Activated T-helper 1 cell treated with anti-CD3 and anti-CD28 coated beads, Interleukin-12 subunit alpha, Interleukin-12 subunit beta, Interleukin-2, Interleukin-4 antibody, amounts not matched to agents 30 ng/mL and 10 ng/mL and 1 ng/mL, durations not matched to agents 14 hours and 24 hours and 36 hours (primary cell): ENCODE measurements at regions not wholly inside any gene's neighbourhood (a gene's known extent, or its start where the extent isn't known, plus 50 kb on each side); places are given as distances from the start of the nearest gene placed in this dataset.

Experiments
- DNase-seq: peaks from one replicate; pipeline ENCODE4 v3.0.0; 2021; ENCODE audit warnings: low spot score
- H3K27ac Mint-ChIP-seq: one replicate; pipeline ENCODE4 v1.8.0; 2021; ENCODE audit warnings: mild to moderate bottlenecking, mixed read lengths
- H3K27me3 Mint-ChIP-seq: one replicate; pipeline ENCODE4 v1.8.0; 2022; ENCODE audit warnings: mild to moderate bottlenecking, moderate library complexity, mixed read lengths; ENCODE audit not compliant: insufficient read depth
- H3K36me3 Mint-ChIP-seq: one replicate; pipeline ENCODE4 v1.8.0; 2021; ENCODE audit warnings: low read depth, mixed read lengths
- H3K4me1 Mint-ChIP-seq: one replicate; pipeline ENCODE4 v1.8.0; 2021; ENCODE audit warnings: low read depth, mixed read lengths
- H3K4me3 Mint-ChIP-seq: one replicate; pipeline ENCODE4 v1.8.0; 2021; ENCODE audit warnings: mild to moderate bottlenecking, moderate library complexity, mixed read lengths
- H3K9me3 Mint-ChIP-seq: one replicate; pipeline ENCODE4 v1.8.0; 2021; ENCODE audit warnings: mixed read lengths
- intact Hi-C: fragments of 100-400 bp; cut with micrococcal nuclease; formaldehyde crosslinking; loops from one replicate; pipeline ENCODE4 v1.15.1; 2024

GRCh38 chr21:36532769-36533467, 53.0 kb upstream of the CLDN14 start:
- intact Hi-C loops = no loop called here

DNA sequence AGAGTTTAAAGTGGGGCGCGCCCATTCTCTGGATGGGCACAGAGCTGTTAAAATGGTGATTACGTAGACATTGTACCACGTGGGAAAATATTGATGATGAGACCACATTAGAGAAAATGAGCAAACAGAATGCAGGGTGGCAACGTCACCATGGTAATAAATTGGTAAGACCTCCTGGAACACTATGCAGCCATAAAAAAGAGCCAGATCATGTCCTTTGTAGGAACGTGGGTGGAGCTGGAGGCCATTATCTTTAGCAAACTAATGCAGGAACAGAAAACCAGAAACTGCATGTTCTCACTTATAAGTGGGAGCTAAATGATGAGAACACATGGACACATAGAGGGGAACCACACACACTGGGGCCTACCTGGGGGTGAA, 53.5 kb upstream of the CLDN14 start:
- no peak for DNase-seq
- Mint-ChIP-seq H3K9me3 (no peaks in the 10 kb centered on the region), H3K27ac (no peak overlapping the region), H3K27me3 (no peaks in the 10 kb centered on the region), H3K4me1 (no peaks in the 10 kb centered on the region), H3K4me3 (no peak overlapping the region), H3K36me3 (no peaks in the 10 kb centered on the region)
- intact Hi-C loops = no loop called here

More at GRCh38 chr21:36532769-36533467, 53.0 kb upstream of the CLDN14 start:
- no peaks in the 10 kb centered on the region for H3K36me3 Mint-ChIP-seq
- no peak for DNase-seq
- no peak overlapping the region for H3K4me3 Mint-ChIP-seq
- H3K4me1 Mint-ChIP-seq = no peaks in the 10 kb centered on the region
- no peaks in the 10 kb centered on the region for H3K27me3 Mint-ChIP-seq
- H3K9me3 Mint-ChIP-seq = no peaks in the 10 kb centered on the region
- H3K27ac Mint-ChIP-seq = no peak overlapping the region

- H3K4me1 Mint-ChIP-seq = no peaks in the 10 kb centered on the region
- no peak for DNase-seq
- H3K27me3 Mint-ChIP-seq = no peaks in the 10 kb centered on the region
- intact Hi-C loops = no loop called here
- no peak overlapping the region for H3K4me3 Mint-ChIP-seq
- H3K27ac Mint-ChIP-seq = no peak overlapping the region
- no peaks in the 10 kb centered on the region for H3K9me3 Mint-ChIP-seq
- H3K36me3 Mint-ChIP-seq = no peaks in the 10 kb centered on the region
These were observed 54.7 kb upstream of the CLDN14 start for GRCh38 chr21:36534656-36535055.

- H3K27me3 Mint-ChIP-seq = no peaks in the 10 kb centered on the region
- H3K4me1 Mint-ChIP-seq = no peaks in the 10 kb centered on the region
- no peaks in the 10 kb centered on the region for H3K9me3 Mint-ChIP-seq
- H3K27ac Mint-ChIP-seq = no peak overlapping the region
- no peak overlapping the region for H3K4me3 Mint-ChIP-seq
- H3K36me3 Mint-ChIP-seq = no peaks in the 10 kb centered on the region
- intact Hi-C loops = no loop called here
- DNase-seq = no peak
These were observed 55.8 kb upstream of the CLDN14 start for GRCh38 chr21:36535618-36536241.

DNA sequence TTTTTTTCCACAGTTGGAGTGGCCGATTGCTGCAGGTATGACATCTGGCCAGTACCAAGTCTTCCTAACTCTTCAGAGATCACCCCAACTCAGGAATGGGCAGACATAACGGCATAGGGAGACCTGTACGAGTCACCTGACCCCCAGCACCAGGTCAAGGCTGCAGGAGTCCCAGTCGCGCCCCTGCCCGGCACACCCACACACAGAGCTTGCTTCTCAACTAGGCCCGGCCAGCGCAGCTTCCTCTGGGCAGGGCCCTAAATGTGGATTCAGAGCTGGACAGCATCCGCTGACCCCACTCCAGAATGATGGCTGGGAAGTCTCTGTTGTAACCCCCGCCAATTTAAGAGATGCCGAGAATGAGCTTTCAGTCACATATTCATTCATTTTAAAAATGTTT, 58.8 kb upstream of the CLDN14 start:
- no peaks in the 10 kb centered on the region for H3K9me3 Mint-ChIP-seq
- no peaks in the 10 kb centered on the region for H3K4me1 Mint-ChIP-seq
- intact Hi-C loops = no loop called here
- no peak overlapping the region for H3K4me3 Mint-ChIP-seq
- H3K36me3 Mint-ChIP-seq = no peaks in the 10 kb centered on the region
- H3K27me3 Mint-ChIP-seq = peaks cover 6% of the 10 kb centered on the region
- no peak for DNase-seq
- no peak overlapping the region for H3K27ac Mint-ChIP-seq

DNA sequence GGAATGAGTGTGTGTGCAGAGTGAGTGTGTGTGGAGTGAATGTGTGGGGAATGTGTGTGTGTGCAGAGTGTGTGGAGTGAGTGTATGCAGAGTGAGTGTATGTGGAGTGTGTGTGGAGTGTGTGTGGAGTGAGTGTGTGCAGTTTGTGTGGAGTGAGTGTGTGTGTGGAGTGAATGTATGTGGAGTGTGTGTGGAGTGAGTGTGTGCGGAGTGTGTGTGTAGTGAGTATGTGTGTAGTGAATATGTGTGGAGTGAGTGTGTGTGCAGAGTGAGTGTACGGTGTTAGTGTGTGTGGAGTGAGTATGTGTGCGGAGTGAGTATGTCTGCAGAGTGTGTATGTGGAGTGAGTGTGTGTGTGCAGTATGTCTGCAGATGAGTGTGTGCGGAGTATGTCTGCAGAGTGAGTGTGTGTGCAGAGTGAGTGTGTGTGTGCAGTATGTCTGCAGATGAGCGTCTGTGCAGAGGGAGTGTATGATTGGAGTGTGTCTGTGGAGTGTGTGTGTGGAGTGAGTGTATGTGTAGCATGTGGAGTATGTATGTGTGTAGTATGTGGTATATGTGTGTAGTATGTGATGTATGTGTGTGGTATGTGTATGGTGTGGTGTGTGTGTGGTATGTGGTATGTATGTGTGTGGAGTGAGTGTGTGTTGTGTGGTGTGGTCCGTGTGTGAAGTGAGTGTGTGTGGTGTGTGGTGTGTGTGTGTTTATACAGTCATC, 59.7 kb upstream of the CLDN14 start:
- intact Hi-C loops = no loop called here
- Mint-ChIP-seq H3K27ac (no peak overlapping the region), H3K4me3 (no peak overlapping the region), H3K9me3 (no peaks in the 10 kb centered on the region), H3K36me3 (no peaks in the 10 kb centered on the region), H3K27me3 (peaks cover 7% of the 10 kb centered on the region), H3K4me1 (no peaks in the 10 kb centered on the region)
- DNase-seq = no peak

DNA sequence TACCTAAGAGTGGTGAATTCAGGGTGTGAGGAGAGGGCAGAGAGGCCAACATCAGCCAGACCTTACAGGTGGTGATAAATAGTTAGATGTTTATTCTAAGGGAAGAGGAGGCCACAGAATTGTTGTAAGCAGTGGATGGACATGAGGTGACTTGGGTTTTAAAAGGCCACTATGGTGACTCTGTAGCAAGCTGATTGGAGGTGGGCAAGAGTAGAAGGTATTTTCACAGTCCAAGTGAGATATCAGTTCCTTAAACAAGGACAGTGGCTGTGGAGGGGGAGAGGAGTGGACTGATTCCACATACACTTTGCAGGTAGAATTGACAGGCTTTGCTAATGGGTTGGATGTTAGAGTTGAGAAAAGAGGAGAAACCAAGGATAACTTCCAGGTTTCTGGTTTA, 60.8 kb upstream of the CLDN14 start:
- Mint-ChIP-seq H3K36me3 (no peaks in the 10 kb centered on the region), H3K4me1 (no peaks in the 10 kb centered on the region), H3K27me3 (peaks cover 9% of the 10 kb centered on the region), H3K9me3 (no peaks in the 10 kb centered on the region), H3K4me3 (no peak overlapping the region), H3K27ac (no peak overlapping the region)
- DNase-seq = no peak
- intact Hi-C loops = no loop called here

DNA sequence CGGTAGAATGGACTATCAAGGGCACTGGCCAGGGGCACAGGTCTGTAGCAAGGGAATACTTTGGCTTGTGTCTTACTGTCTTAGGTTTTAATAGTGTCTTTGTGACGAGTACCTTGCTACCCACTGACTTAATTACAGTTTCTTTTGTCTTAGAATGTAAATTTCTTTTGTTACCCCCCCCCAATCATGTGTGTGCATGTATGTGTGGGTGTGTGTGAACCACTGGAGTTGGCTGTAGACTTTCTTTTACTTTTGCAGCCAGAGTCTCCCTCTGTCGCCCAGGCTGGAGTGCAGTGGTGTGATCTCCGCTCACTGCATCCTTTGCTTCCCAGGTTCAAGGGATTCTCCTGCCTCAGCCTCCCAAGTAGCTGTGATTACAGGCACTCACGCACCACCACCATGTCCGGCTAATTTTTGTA, 61.8 kb upstream of the CLDN14 start:
- no peak overlapping the region for H3K4me3 Mint-ChIP-seq
- no peaks in the 10 kb centered on the region for H3K36me3 Mint-ChIP-seq
- no peak overlapping the region for H3K27ac Mint-ChIP-seq
- H3K4me1 Mint-ChIP-seq = no peaks in the 10 kb centered on the region
- peaks cover 10% of the 10 kb centered on the region for H3K27me3 Mint-ChIP-seq
- no peak for DNase-seq
- intact Hi-C loops = no loop called here
- no peaks in the 10 kb centered on the region for H3K9me3 Mint-ChIP-seq

- no peak for DNase-seq
- Mint-ChIP-seq H3K27me3 (peaks cover 10% of the 10 kb centered on the region), H3K4me1 (no peaks in the 10 kb centered on the region), H3K4me3 (no peak overlapping the region), H3K36me3 (no peaks in the 10 kb centered on the region), H3K27ac (no peak overlapping the region), H3K9me3 (no peaks in the 10 kb centered on the region)
- intact Hi-C loops = no loop called here
These were observed 62.6 kb upstream of the CLDN14 start for GRCh38 chr21:36542312-36543101.

GRCh38 chr21:36543924-36544323, 64.0 kb upstream of the CLDN14 start:
- no peak overlapping the region for H3K27ac Mint-ChIP-seq
- H3K36me3 Mint-ChIP-seq = no peaks in the 10 kb centered on the region
- no peak overlapping the region for H3K4me3 Mint-ChIP-seq
- DNase-seq = no peak
- no peaks in the 10 kb centered on the region for H3K9me3 Mint-ChIP-seq
- intact Hi-C loops = no loop called here
- no peaks in the 10 kb centered on the region for H3K4me1 Mint-ChIP-seq
- peaks cover 10% of the 10 kb centered on the region for H3K27me3 Mint-ChIP-seq

- no peaks in the 10 kb centered on the region for H3K36me3 Mint-ChIP-seq
- intact Hi-C loops = no loop called here
- no peaks in the 10 kb centered on the region for H3K9me3 Mint-ChIP-seq
- H3K4me1 Mint-ChIP-seq = no peaks in the 10 kb centered on the region
- peaks cover 10% of the 10 kb centered on the region for H3K27me3 Mint-ChIP-seq
- DNase-seq = no peak
- no peak overlapping the region for H3K27ac Mint-ChIP-seq
- no peak overlapping the region for H3K4me3 Mint-ChIP-seq
These were observed 64.6 kb upstream of the CLDN14 start for GRCh38 chr21:36544545-36544944.

- no peaks in the 10 kb centered on the region for H3K36me3 Mint-ChIP-seq
- DNase-seq = no peak
These were observed 66.0 kb upstream of the CLDN14 start for GRCh38 chr21:36545776-36546511.

More at GRCh38 chr21:36545776-36546511, 66.0 kb upstream of the CLDN14 start:
- peaks cover 13% of the 10 kb centered on the region for H3K27me3 Mint-ChIP-seq
- no peak overlapping the region for H3K4me3 Mint-ChIP-seq
- intact Hi-C loops = no loop called here
- H3K27ac Mint-ChIP-seq = no peak overlapping the region
- H3K4me1 Mint-ChIP-seq = no peaks in the 10 kb centered on the region
- H3K9me3 Mint-ChIP-seq = no peaks in the 10 kb centered on the region
